SK-N-MC (cell line): ENCODE measurements at regions not wholly inside any gene's neighbourhood (a gene's known extent, or its start where the extent isn't known, plus 50 kb on each side); places are given as distances from the start of the nearest gene placed in this dataset.
"Not testable (repeated sequence)": the region's sequence is repeated elsewhere in the genome, so short reads cannot be mapped to it uniquely, and the experiment has no call there.

ENCODE experiments used
- DNase-seq: peaks from one replicate; pipeline ENCODE4 v3.0.0-alpha.2; 2011; ENCODE audit warnings: low read depth, low spot score
- H3K27ac ChIP-seq: fragments of 200-600 bp; sonication (generic); 2 replicates; pipeline ENCODE4 v1.5.1; 2016; ENCODE audit warnings: mixed run types
- H3K36me3 ChIP-seq: fragments of 200-600 bp; sonication (generic); 2 replicates; pipeline ENCODE4 v1.6.1; 2017; ENCODE audit warnings: antibody characterized with exemption, low read length, mixed read lengths; ENCODE audit not compliant: insufficient read depth
- H3K4me3 ChIP-seq: fragments of 200-600 bp; sonication (generic); 2 replicates; pipeline ENCODE4 v1.5.1; 2016
- H3K9ac ChIP-seq: fragments of 200-600 bp; sonication (generic); 2 replicates; pipeline ENCODE4 v1.8.0; 2017; ENCODE audit warnings: mixed run types, mixed read lengths; ENCODE audit not compliant: insufficient read length
- H3K9me3 ChIP-seq: fragments of 200-600 bp; sonication (generic); 2 replicates; pipeline ENCODE4 v1.6.1; 2017; ENCODE audit warnings: low read depth, mild to moderate bottlenecking, antibody characterized with exemption, low read length, moderate library complexity, mixed read lengths
- EZH2 ChIP-seq: fragments of 200-600 bp; sonication (generic); IDR thresholded peaks from one replicate; pipeline ENCODE4 v1.6.1; 2017; ENCODE audit warnings: antibody characterized with exemption
- FOXP2 ChIP-seq: optimal IDR thresholded peaks from 2 replicates; pipeline ENCODE3; 2011; ENCODE audit warnings: mild to moderate bottlenecking, moderate library complexity; ENCODE audit not compliant: insufficient read depth; ENCODE audit errors: extremely low read length, control extremely low read depth
- POLR2AphosphoS5 ChIP-seq: IDR thresholded peaks from 2 replicates; pipeline ENCODE4 v1.6.1; 2012; ENCODE audit warnings: mild to moderate bottlenecking, low read depth, low read length, borderline replicate concordance

DNA sequence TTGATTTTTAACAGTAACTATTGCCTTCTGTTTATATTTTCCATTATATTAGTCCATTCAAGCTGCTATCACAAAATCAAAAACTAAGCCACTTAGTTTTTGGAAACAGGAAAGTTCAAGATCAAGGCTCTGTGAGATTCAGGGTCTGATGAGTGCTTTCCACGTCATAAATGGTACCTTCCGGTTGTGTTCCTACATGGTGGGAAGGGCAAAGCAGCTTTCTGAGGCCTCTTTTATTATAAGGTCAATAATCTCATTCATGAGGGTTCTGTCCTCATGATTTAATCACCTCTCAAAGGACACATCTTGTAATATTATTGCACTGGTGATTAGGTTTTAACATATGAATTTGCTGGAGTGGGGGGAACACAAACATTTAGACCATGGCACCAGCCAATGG is 152.0 kb downstream of the VGLL3 start:
- Histone ChIP-seq H3K36me3 (no peaks in the 10 kb centered on the region), H3K9ac (no peak overlapping the region), H3K9me3 (no peaks in the 10 kb centered on the region), H3K4me3 (no peak overlapping the region), H3K27ac (no peak overlapping the region)
- no peak for DNase-seq
- TF ChIP-seq POLR2AphosphoS5 (no peak), EZH2 (no peak), FOXP2 (no peak)

DNA sequence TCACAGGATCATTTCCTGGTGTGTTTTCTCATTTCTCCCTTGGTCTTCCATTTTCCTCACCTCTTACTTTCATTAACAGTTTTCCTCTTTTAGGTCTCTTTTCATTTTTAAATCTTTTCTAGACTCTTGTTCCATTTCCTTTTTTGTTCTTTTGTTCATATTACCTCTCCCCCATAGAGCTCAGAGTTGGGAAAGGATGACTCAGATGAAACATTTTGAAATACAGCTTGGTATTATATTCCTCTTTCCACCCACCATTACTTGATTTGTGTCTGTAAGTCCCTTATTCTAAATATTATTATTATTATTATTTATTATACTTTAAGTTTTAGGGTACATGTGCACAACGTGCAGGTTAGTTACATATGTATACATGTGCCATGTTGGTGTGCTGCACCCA is 153.1 kb downstream of the VGLL3 start:
- H3K36me3 ChIP-seq, result no peaks in the 10 kb centered on the region
- H3K9ac ChIP-seq, result no peak overlapping the region
- no peak overlapping the region for H3K4me3 ChIP-seq
- no peaks in the 10 kb centered on the region for H3K9me3 ChIP-seq
- TF ChIP-seq FOXP2, result no peak
- TF ChIP-seq EZH2, result no peak
- TF ChIP-seq POLR2AphosphoS5, result no peak
- DNase-seq, result no peak
- no peak overlapping the region for H3K27ac ChIP-seq

DNA sequence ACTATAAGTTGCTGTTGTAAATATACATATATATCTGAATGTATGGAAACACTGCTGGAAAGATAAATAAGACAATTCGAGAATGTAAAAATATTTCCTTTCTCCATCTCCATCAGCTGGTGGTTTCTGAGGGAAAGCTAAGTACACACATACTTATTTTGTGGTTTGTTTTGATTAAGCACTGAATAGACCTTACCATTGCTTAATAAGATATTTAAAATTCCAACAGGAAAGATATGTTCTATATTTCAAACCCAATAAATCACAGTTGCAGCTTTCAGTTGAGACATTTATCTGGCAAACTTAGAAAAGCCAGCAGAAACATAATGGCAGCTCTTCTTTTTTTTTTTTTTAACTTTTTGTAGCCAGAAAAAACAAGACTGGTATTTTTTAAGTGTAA is 160.4 kb downstream of the VGLL3 start:
- peak overlapping the region; percentile 52 for H3K4me3 ChIP-seq
- peak overlapping the region; percentile 79; the same call in 1 of the 2 replicates for H3K27ac ChIP-seq
- DNase-seq, result peak; percentile 87
- H3K36me3 ChIP-seq, result no peaks in the 10 kb centered on the region
- no peak overlapping the region for H3K9ac ChIP-seq
- no peak for TF ChIP-seq FOXP2
- TF ChIP-seq POLR2AphosphoS5, result peak; percentile 63; the same call in 1 of the 2 replicates
- no peak for TF ChIP-seq EZH2
- H3K9me3 ChIP-seq, result no peaks in the 10 kb centered on the region

DNA sequence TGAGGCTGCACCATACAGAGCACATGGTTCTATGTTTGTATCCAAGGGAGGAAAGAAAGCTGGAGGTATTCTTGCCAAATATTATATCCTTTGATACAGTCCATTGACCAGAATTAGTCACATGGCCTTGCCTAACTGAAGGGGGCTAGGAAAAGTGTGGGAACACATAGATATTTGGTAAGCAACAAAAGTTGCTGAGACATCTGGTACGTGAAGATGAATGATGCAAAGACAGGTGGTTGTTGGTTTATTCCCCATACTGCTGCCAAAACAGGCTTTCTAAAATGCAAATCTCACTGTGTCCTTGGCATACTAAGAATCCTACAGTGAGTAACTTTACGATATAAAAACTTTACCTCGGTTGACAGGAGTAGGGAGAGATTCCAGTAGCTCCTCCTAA is 162.2 kb downstream of the VGLL3 start:
- TF ChIP-seq POLR2AphosphoS5 (no peak), FOXP2 (no peak), EZH2 (no peak)
- H3K9me3 ChIP-seq, result no peaks in the 10 kb centered on the region
- H3K4me3 ChIP-seq, result no peak overlapping the region
- H3K27ac ChIP-seq, result no peak overlapping the region
- DNase-seq, result no peak
- H3K36me3 ChIP-seq, result no peaks in the 10 kb centered on the region
- H3K9ac ChIP-seq, result no peak overlapping the region

DNA sequence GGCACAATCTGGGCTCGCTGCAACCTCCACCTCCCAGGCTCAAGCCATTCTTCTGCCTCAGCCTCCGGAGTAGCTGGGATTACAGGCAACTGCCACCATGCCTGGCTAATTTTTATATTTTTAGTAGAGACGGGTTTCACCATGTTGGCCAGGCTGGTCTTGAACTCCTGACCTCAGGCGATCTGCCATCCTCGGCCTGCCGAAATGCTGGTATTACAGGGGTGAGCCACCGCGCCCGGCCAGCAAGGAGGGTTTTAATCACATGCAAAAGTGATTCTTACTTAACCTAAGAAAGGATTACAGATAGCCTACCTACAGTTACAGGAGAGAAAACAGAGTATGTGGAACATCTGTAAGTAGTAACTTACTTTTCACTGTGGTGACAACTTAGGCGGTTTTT is 163.4 kb downstream of the VGLL3 start:
- not testable (repeated sequence) for DNase-seq, H3K4me3 ChIP-seq, H3K36me3 ChIP-seq, H3K9ac ChIP-seq, H3K27ac ChIP-seq, H3K9me3 ChIP-seq

DNA sequence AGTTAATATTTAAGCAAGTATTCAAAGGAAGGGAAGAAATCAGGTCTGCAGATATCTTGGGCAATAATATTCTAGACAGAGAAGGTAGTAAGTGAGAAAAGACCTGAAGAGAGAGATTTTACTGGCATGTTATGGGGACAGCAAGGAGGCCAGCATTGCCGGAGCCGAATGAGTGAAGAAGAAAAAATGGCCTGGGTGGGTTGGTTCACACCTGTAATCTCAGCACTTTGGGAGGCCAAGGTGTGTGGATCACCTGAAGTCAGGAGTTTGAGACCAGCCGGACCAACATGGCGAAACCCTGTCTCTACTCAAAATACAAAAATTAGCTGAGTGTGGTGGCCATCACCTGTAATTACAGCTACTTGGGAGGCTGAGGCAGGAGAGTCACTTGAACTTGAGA is 164.7 kb downstream of the VGLL3 start:
- no peaks in the 10 kb centered on the region for H3K9me3 ChIP-seq
- DNase-seq, result no peak
- TF ChIP-seq POLR2AphosphoS5 (no peak), FOXP2 (no peak), EZH2 (no peak)

DNA sequence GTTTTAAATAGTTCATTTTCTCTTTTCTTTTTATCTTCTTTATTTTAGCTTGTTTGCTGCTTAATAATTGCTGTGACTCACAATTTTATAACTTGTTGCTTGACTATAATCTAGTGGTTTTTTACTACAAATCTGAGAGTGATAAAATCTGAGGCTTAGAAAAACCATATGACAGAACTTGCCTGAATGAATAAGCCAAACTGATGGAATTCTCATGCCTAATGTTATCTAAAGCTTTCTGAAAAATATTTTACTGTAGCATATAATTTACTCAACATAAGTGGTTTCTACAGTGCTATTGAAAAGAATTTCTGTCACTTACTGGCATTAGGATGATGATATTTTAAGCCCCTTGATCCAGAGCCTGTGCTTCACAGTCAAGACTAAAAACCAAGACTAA is 175.1 kb downstream of the VGLL3 start:
- no peak overlapping the region for H3K4me3 ChIP-seq
- no peak for TF ChIP-seq FOXP2
- DNase-seq, result no peak

More for the DNA sequence above, 164.7 kb downstream of the VGLL3 start:
- Histone ChIP-seq H3K27ac (no peak overlapping the region), H3K9ac (no peak overlapping the region), H3K4me3 (no peak overlapping the region), H3K36me3 (no peaks in the 10 kb centered on the region)

DNA sequence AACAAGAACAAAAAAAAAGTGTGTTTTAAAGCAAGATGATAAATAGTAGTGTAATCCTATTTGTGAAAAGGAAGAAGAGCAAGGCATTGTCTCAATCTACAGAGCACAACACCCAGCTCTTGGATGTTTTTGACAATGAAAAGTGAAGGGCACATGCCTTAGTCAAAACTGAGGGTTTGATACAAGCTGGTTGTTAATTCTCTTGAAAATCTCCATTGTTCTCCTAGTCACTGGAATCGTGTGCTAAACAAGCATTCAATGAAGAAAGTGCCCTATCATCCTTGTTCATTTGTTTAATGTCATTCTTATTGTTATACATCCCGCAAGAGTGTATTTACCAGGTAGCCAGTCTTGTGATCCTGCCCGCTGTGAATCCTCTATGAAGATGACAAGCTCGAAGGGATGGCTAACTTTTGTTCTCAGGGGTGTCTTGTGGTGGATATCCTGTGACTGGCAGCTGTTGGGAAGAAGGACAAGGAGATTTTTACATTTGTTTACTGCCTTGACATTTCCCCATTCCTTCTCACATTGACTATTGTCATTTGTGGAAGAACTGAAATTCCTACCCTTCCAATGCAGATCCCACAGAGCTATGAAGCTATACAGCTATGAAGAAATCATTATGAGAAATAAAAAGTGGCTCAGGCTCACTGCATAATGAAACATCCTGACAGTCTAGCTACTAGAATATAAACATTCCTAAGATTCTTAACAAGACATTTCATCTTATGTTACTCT is 175.9 kb downstream of the VGLL3 start:
- Histone ChIP-seq H3K9ac (no peak overlapping the region), H3K4me3 (no peak overlapping the region), H3K36me3 (no peaks in the 10 kb centered on the region), H3K9me3 (no peaks in the 10 kb centered on the region), H3K27ac (peak overlapping the region; percentile 57; the same call in 1 of the 2 replicates)
- no peak for DNase-seq
- TF ChIP-seq FOXP2, result no peak
- no peak for TF ChIP-seq EZH2

More for the DNA sequence above, 175.1 kb downstream of the VGLL3 start:
- Histone ChIP-seq H3K9me3 (no peaks in the 10 kb centered on the region), H3K27ac (peak overlapping the region; percentile 57; the same call in 1 of the 2 replicates), H3K9ac (no peak overlapping the region), H3K36me3 (no peaks in the 10 kb centered on the region)

DNA sequence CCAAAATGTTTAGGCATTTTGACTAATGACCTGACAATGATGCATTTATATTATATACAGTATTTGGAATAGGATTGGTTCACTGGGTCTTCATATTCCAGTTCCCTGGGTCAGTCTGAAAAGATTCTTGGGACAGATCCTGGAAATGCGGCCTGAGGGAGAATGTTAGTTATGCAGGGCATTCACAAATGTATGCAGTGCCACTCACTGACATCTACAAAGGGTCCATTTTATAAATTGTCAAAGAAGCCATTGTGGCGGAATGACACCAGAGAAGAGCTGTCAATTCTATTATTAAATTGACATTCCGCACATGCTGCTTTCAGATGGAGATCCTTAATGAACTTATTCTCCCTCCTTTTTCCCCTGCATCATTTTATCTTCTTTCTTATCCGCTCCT is 176.6 kb downstream of the VGLL3 start:
- Histone ChIP-seq H3K36me3 (no peaks in the 10 kb centered on the region), H3K27ac (no peak overlapping the region), H3K9me3 (no peaks in the 10 kb centered on the region), H3K9ac (no peak overlapping the region), H3K4me3 (no peak overlapping the region)
- TF ChIP-seq POLR2AphosphoS5 (no peak), EZH2 (no peak), FOXP2 (no peak)
- no peak for DNase-seq

DNA sequence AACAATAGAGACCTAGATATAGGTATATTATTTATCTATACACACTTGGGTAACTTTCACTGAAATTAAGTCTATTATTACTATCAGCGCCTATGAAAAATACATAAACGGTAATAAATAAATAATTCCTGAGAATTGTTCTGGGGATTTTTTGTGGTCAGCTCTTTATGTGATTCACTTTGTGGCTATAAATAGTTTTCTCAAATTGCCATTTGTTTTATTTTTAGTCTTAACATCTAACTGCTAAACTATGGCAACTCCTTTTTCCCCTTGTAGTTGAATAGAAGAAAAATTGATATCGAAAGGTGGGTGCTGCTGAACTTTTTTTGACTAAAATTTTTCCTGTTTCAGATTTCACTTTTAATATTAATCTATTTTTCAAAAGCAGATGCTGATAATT is 189.0 kb downstream of the VGLL3 start:
- H3K27ac ChIP-seq, result no peak overlapping the region
- no peak for DNase-seq
- TF ChIP-seq FOXP2, result no peak
- TF ChIP-seq EZH2, result no peak
- TF ChIP-seq POLR2AphosphoS5, result no peak

More for the DNA sequence above, 189.0 kb downstream of the VGLL3 start:
- no peak overlapping the region for H3K9ac ChIP-seq
- H3K9me3 ChIP-seq, result no peaks in the 10 kb centered on the region
- H3K36me3 ChIP-seq, result no peaks in the 10 kb centered on the region
- no peak overlapping the region for H3K4me3 ChIP-seq
